OCI-LY7 (cell line): ENCODE measurements at regions not wholly inside any gene's neighbourhood (a gene's known extent, or its start where the extent isn't known, plus 50 kb on each side); places are given as distances from the start of the nearest gene placed in this dataset.

Experiments used
- BruUV-seq: library from RNA; stranded (reverse); fragments of 400-500 nt; replicated peaks from 2 replicates; lab custom pipeline; 2021; lab: Mats Ljungman, UMichigan
- CTCF ChIA-PET: fragments of 300-600 bp; sonication (Branson Sonifier 250); formaldehyde crosslinking; loops from one replicate; lab custom pipeline; 2022; ENCODE audit warnings: antibody characterized with exemption; ENCODE audit not compliant: unreplicated experiment; lab: Charles Lee
- POLR2A ChIA-PET: fragments of 300-600 bp; sonication (Branson Sonifier 250); formaldehyde crosslinking; loops from one replicate; lab custom pipeline; 2022; ENCODE audit warnings: antibody characterized with exemption; lab: Charles Lee
- DNase-seq: peaks from one replicate; pipeline ENCODE4 v3.0.0-alpha.2; 2015; ENCODE audit warnings: low spot score
- H2AFZ ChIP-seq: fragments of 200-600 bp; sonication (generic), shearing (Covaris generic); 2 replicates; pipeline ENCODE4 v1.6.1; 2014; ENCODE audit warnings: mild to moderate bottlenecking, antibody characterized with exemption, low read length, moderate library complexity
- H3K27ac ChIP-seq: fragments of 200-600 bp; sonication (generic); 2 replicates; pipeline ENCODE4 v1.5.1; 2014; ENCODE audit warnings: mixed run types, low read depth, mild to moderate bottlenecking, moderate library complexity, low read length, inconsistent platforms; ENCODE audit not compliant: poor library complexity, severe bottlenecking
- H3K36me3 ChIP-seq: fragments of 200-600 bp; sonication (generic); 2 replicates; pipeline ENCODE4 v1.6.1; 2014; ENCODE audit warnings: mild to moderate bottlenecking, antibody characterized with exemption, low read length, moderate library complexity, mixed read lengths; ENCODE audit not compliant: insufficient read depth
- H3K4me1 ChIP-seq: fragments of 200-600 bp; sonication (generic); 2 replicates; pipeline ENCODE4 v1.5.1; 2014; ENCODE audit warnings: mild to moderate bottlenecking, low read length; ENCODE audit not compliant: insufficient read depth, poor library complexity, severe bottlenecking
- H3K4me2 ChIP-seq: fragments of 200-600 bp; sonication (generic); 2 replicates; pipeline ENCODE4 v1.6.1; 2014; ENCODE audit warnings: mild to moderate bottlenecking, low read length
- H3K4me3 ChIP-seq: fragments of 200-600 bp; sonication (generic); 2 replicates; pipeline ENCODE4 v1.5.1; 2014; ENCODE audit warnings: mild to moderate bottlenecking, low read depth, low read length; ENCODE audit not compliant: poor library complexity, severe bottlenecking
- H3K79me2 ChIP-seq: fragments of 200-600 bp; sonication (generic); 2 replicates; pipeline ENCODE4 v1.6.1; 2016; ENCODE audit warnings: low read depth, mild to moderate bottlenecking, low read length, moderate library complexity, mixed read lengths; ENCODE audit not compliant: insufficient read depth
- H3K9me2 ChIP-seq: fragments of 200-600 bp; sonication (generic); 2 replicates; pipeline ENCODE4 v1.6.1; 2016; ENCODE audit warnings: mild to moderate bottlenecking, low read length, mixed read lengths; ENCODE audit not compliant: insufficient read depth
- H3K9me3 ChIP-seq: fragments of 200-600 bp; sonication (generic); 2 replicates; pipeline ENCODE4 v1.6.1; 2014; ENCODE audit warnings: mild to moderate bottlenecking, mixed run types, low read length, mixed read lengths
- H4K20me1 ChIP-seq: fragments of 200-600 bp; sonication (generic); 2 replicates; pipeline ENCODE4 v1.6.1; 2014; ENCODE audit warnings: mild to moderate bottlenecking, antibody characterized with exemption, low read length, moderate library complexity, mixed read lengths; ENCODE audit not compliant: insufficient read depth
- EZH2phosphoT487 ChIP-seq: fragments of 200-600 bp; sonication (generic); IDR thresholded peaks from 2 replicates; pipeline ENCODE4 v1.6.1; 2018; ENCODE audit warnings: low read depth, borderline replicate concordance, mild to moderate bottlenecking, mixed run types, antibody characterized with exemption, low read length, moderate library complexity, mixed read lengths
- intact Hi-C: fragments of 100-400 bp; cut with micrococcal nuclease; formaldehyde crosslinking; loops from one replicate; pipeline ENCODE4 v1.10.0; 2022; ENCODE audit not compliant: unreplicated experiment
- TF ChIP-seq, protein P1 (sequence below): fragments of 200-600 bp; sonication (generic); conservative IDR thresholded peaks from 2 replicates; pipeline ENCODE4 v1.5.1; 2014; ENCODE audit warnings: mild to moderate bottlenecking, antibody characterized with exemption, low read length, moderate library complexity, mixed read lengths

GRCh38 chr2:65701191-65701590 lies 268.8 kb upstream of the SPRED2 start:
- H3K4me2 ChIP-seq, result no peak overlapping the region
- intact Hi-C loops, result no loop called here
- H3K4me1 ChIP-seq, result no peaks in the 10 kb centered on the region
- no TSS peak for BruUV-seq
- H4K20me1 ChIP-seq, result no peaks in the 10 kb centered on the region
- H3K9me3 ChIP-seq, result no peaks in the 10 kb centered on the region
- no peaks in the 10 kb centered on the region for H3K36me3 ChIP-seq
- no peaks in the 10 kb centered on the region for H3K9me2 ChIP-seq
- DNase-seq, result no peak
- H3K27ac ChIP-seq, result no peak overlapping the region
- no peak overlapping the region for H3K4me3 ChIP-seq
- ChIA-PET POLR2A (no interaction called here), CTCF (no interaction called here)
- H3K79me2 ChIP-seq, result no peaks in the 10 kb centered on the region
- H2AFZ ChIP-seq, result no peak overlapping the region
- TF ChIP-seq, protein P1, sequence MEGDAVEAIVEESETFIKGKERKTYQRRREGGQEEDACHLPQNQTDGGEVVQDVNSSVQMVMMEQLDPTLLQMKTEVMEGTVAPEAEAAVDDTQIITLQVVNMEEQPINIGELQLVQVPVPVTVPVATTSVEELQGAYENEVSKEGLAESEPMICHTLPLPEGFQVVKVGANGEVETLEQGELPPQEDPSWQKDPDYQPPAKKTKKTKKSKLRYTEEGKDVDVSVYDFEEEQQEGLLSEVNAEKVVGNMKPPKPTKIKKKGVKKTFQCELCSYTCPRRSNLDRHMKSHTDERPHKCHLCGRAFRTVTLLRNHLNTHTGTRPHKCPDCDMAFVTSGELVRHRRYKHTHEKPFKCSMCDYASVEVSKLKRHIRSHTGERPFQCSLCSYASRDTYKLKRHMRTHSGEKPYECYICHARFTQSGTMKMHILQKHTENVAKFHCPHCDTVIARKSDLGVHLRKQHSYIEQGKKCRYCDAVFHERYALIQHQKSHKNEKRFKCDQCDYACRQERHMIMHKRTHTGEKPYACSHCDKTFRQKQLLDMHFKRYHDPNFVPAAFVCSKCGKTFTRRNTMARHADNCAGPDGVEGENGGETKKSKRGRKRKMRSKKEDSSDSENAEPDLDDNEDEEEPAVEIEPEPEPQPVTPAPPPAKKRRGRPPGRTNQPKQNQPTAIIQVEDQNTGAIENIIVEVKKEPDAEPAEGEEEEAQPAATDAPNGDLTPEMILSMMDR, result no peak
- TF ChIP-seq EZH2phosphoT487, result no peak

GRCh38 chr2:65700720-65701119 lies 268.3 kb upstream of the SPRED2 start:
- Histone ChIP-seq H3K9me3 (no peaks in the 10 kb centered on the region), H4K20me1 (no peaks in the 10 kb centered on the region), H3K27ac (no peak overlapping the region), H3K4me2 (no peak overlapping the region), H2AFZ (no peak overlapping the region), H3K36me3 (no peaks in the 10 kb centered on the region), H3K9me2 (no peaks in the 10 kb centered on the region), H3K4me3 (no peak overlapping the region), H3K4me1 (no peaks in the 10 kb centered on the region), H3K79me2 (no peaks in the 10 kb centered on the region)
- no peak for TF ChIP-seq EZH2phosphoT487
- TF ChIP-seq, protein P1, result no peak
- ChIA-PET POLR2A (no interaction called here), CTCF (no interaction called here)
- intact Hi-C loops, result no loop called here
- no peak for DNase-seq
- no TSS peak for BruUV-seq

DNA sequence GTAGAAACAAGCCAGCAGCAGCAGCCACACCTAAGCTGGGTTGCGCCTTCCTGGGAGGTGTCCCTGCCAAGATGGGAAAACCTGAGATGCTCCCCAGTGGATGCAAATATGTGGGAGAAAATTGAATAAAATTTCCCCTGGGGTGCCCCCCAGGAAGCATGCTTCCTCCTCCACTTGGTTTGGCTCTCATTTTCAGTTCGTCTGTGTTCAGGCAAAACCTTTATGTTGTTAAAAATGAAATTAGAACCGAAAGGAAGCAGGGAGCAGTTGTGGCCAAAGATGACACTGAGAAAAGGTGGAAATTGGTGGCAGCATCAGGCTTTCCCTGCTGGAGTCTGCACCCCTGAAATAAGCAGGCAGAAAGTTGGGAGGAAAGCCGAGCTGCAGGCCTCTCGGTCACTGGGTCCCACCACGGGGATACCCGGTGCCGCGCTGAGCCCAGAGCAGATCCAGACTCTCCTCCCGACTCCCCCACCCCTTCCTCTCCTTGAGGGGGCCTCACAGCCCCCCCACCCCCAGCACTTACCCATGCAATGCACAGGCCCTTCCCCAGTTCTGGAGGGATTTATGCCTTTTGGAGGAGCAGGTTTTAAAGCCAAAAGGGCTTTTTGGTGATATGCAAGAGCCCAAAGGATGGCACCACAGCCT lies 267.7 kb upstream of the SPRED2 start:
- POLR2A ChIA-PET, result no interaction called here
- intact Hi-C loops, result no loop called here
- BruUV-seq, result no TSS peak
- no peaks in the 10 kb centered on the region for H4K20me1 ChIP-seq
- H2AFZ ChIP-seq, result no peak overlapping the region
- H3K9me3 ChIP-seq, result no peaks in the 10 kb centered on the region
- CTCF ChIA-PET, result no interaction called here
- no peak overlapping the region for H3K4me3 ChIP-seq
- no peaks in the 10 kb centered on the region for H3K79me2 ChIP-seq
- no peak for TF ChIP-seq EZH2phosphoT487
- TF ChIP-seq, protein P1, result no peak
- no peaks in the 10 kb centered on the region for H3K9me2 ChIP-seq
- no peaks in the 10 kb centered on the region for H3K36me3 ChIP-seq
- H3K27ac ChIP-seq, result no peak overlapping the region
- no peaks in the 10 kb centered on the region for H3K4me1 ChIP-seq
- no peak for DNase-seq
- H3K4me2 ChIP-seq, result no peak overlapping the region
